ENCODE measurements at regions not wholly inside any gene's neighbourhood (a gene's known extent, or its start where the extent isn't known, plus 50 kb on each side); places are given as distances from the start of the nearest gene placed in this dataset.

DNA sequence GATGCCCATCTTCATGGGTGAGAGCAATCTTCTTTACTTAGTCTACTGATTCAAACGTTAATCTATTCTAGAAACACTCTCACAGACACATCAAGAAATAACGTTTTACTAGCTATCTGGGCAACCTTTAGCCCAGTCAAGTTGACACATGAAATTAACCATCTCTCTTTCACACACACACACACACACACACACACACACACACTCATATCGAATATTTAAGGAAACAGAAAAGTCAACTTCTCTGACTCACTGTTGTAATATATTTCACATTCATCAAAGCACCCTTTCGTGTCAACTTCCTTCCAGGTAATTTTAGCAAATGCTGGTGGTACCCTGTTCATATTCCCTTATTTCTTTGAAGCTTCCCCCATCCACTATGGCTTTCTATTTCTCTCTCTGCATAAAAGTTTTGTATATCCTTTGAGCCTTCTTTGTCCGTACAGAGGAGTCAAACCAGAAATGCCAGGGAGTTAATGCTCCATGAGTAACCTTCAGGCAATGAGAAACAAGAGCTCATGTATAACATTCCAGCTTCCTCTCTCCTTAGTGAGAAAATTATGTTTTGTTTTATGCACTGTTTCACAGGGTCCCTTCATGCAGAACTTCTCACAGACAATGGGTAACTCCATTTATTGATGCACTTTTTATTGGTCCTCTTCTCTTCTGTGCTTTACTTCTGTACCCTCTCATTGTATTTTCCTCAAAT, 335.5 kb upstream of the CBLB start:
- Histone ChIP-seq H3K9ac (no peak overlapping the region), H3K27ac (no peak overlapping the region), H3K27me3 (ENCODE audit: control insufficient read depth, insufficient read depth, low read length) (no peaks in the 10 kb centered on the region), H3K36me3 (ENCODE audit: control insufficient read depth, insufficient read depth, low read length) (no peaks in the 10 kb centered on the region), H3K4me3 (ENCODE audit: low read depth, low read length) (no peak overlapping the region), H3K4me2 (ENCODE audit: low read length) (no peak overlapping the region), H2AFZ (no peak overlapping the region), H3K79me2 (no peaks in the 10 kb centered on the region), H3K9me3 (ENCODE audit: control insufficient read depth, low read length) (no peaks in the 10 kb centered on the region), H3K4me1 (no peaks in the 10 kb centered on the region)
- TF ChIP-seq, protein P1, sequence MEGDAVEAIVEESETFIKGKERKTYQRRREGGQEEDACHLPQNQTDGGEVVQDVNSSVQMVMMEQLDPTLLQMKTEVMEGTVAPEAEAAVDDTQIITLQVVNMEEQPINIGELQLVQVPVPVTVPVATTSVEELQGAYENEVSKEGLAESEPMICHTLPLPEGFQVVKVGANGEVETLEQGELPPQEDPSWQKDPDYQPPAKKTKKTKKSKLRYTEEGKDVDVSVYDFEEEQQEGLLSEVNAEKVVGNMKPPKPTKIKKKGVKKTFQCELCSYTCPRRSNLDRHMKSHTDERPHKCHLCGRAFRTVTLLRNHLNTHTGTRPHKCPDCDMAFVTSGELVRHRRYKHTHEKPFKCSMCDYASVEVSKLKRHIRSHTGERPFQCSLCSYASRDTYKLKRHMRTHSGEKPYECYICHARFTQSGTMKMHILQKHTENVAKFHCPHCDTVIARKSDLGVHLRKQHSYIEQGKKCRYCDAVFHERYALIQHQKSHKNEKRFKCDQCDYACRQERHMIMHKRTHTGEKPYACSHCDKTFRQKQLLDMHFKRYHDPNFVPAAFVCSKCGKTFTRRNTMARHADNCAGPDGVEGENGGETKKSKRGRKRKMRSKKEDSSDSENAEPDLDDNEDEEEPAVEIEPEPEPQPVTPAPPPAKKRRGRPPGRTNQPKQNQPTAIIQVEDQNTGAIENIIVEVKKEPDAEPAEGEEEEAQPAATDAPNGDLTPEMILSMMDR (IDR thresholded peaks at IDR 0.05), result no peak

DNA sequence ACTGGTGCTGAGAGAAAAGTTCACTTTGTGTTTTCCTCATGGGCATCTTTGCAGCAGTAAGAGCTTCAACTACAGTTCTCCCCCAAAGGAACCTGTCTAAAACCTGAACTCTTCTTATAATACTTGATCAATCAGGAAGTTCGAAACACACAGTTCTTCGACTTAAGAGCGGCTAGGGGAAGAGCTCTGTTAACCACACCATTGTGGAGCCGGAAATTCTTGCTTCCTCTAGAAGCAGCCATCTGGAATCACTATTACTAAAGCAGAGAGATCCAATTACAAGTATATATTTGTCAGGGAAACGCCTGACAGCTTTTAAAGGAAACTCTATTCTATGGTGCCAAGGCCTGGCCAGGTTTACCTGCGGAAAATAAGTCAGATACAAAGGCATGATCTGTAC, 337.3 kb upstream of the CBLB start:
- Histone ChIP-seq H2AFZ (peak overlapping the region; percentile 13), H3K4me2 (ENCODE audit: low read length) (peak overlapping the region; percentile 44), H3K27me3 (ENCODE audit: control insufficient read depth, insufficient read depth, low read length) (no peaks in the 10 kb centered on the region), H3K9me3 (ENCODE audit: control insufficient read depth, low read length) (no peaks in the 10 kb centered on the region), H3K27ac (no peak overlapping the region), H3K36me3 (ENCODE audit: control insufficient read depth, insufficient read depth, low read length) (no peaks in the 10 kb centered on the region), H3K4me3 (ENCODE audit: low read depth, low read length) (no peak overlapping the region), H3K79me2 (no peaks in the 10 kb centered on the region), H3K9ac (no peak overlapping the region), H3K4me1 (no peaks in the 10 kb centered on the region)
- TF ChIP-seq, protein P1 (IDR thresholded peaks at IDR 0.05), result no peak

DNA sequence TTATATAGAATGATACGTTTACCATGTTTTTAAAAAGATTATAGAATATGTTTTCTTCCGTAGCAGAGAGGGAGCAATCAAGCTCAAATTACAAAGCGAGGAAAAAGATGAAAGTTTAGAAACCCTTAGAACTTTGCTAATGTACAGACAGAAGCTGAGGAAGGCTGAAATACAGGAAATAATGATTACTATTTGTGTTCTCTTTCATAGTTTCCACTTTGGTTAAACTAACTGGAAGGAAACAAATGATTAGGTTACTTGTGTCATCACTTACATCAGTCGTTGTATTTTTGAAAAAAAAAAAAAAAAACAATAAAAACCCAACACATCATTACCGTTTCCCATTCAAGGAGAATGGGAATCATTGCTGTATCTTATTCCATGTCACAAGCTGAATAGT, 337.8 kb upstream of the CBLB start:
- Histone ChIP-seq H3K36me3 (ENCODE audit: control insufficient read depth, insufficient read depth, low read length) (no peaks in the 10 kb centered on the region), H3K9me3 (ENCODE audit: control insufficient read depth, low read length) (no peaks in the 10 kb centered on the region), H3K4me1 (no peaks in the 10 kb centered on the region), H3K27ac (no peak overlapping the region), H3K4me3 (ENCODE audit: low read depth, low read length) (no peak overlapping the region), H3K79me2 (no peaks in the 10 kb centered on the region), H2AFZ (no peak overlapping the region), H3K4me2 (ENCODE audit: low read length) (no peak overlapping the region), H3K9ac (no peak overlapping the region), H3K27me3 (ENCODE audit: control insufficient read depth, insufficient read depth, low read length) (no peaks in the 10 kb centered on the region)
- TF ChIP-seq, protein P1 (IDR thresholded peaks at IDR 0.05), result no peak

DNA sequence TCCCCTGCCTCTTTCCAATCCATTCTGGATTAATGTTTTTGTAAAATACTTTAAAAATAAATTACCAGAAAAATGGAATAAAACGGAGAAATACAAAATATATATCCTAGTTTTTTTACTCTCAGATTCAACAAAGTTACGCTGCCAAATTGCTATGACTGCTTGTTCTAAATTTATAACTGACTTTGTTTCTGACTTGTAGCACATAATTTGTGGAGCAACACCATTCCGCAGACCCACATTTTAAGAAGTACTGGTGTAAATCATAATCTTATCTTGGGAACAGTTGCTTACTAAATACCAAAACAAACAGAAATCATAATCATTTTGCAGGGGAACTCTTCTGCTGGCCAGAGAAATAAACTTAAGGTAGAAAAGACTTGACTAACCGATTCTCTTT, 339.4 kb upstream of the CBLB start:
- TF ChIP-seq, protein P1 (IDR thresholded peaks at IDR 0.05), result no peak
- H3K79me2 ChIP-seq, result no peaks in the 10 kb centered on the region
- no peak overlapping the region for H2AFZ ChIP-seq
- no peaks in the 10 kb centered on the region for H3K4me1 ChIP-seq
- no peaks in the 10 kb centered on the region for H3K36me3 ChIP-seq (ENCODE audit: control insufficient read depth, insufficient read depth, low read length)
- H3K9ac ChIP-seq, result no peak overlapping the region
- no peaks in the 10 kb centered on the region for H3K9me3 ChIP-seq (ENCODE audit: control insufficient read depth, low read length)
- no peaks in the 10 kb centered on the region for H3K27me3 ChIP-seq (ENCODE audit: control insufficient read depth, insufficient read depth, low read length)
- no peak overlapping the region for H3K4me2 ChIP-seq (ENCODE audit: low read length)
- H3K27ac ChIP-seq, result no peak overlapping the region
- H3K4me3 ChIP-seq (ENCODE audit: low read depth, low read length), result no peak overlapping the region

DNA sequence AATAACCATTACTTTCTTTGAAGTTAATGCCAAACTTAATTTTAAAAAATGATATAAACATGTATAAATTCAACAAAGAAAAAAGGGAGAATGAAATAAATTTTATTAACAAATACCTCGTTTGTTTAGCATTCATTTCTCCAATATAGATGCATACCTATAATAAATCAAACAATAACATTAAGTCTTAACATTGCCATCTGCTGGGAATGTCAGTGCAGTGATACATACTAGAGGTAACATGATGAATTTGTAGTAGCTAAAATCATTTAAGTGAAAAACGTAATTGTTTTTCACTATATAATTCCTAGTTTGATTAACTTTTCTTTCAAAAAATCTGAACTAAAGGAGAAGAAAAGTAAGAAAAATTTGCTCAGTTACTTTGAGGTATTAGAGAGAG, 340.2 kb upstream of the CBLB start:
- no peaks in the 10 kb centered on the region for H3K36me3 ChIP-seq (ENCODE audit: control insufficient read depth, insufficient read depth, low read length)
- no peak overlapping the region for H2AFZ ChIP-seq
- H3K9me3 ChIP-seq (ENCODE audit: control insufficient read depth, low read length), result no peaks in the 10 kb centered on the region
- no peak overlapping the region for H3K4me3 ChIP-seq (ENCODE audit: low read depth, low read length)
- no peaks in the 10 kb centered on the region for H3K79me2 ChIP-seq
- no peak overlapping the region for H3K4me2 ChIP-seq (ENCODE audit: low read length)
- no peaks in the 10 kb centered on the region for H3K4me1 ChIP-seq
- TF ChIP-seq, protein P1 (IDR thresholded peaks at IDR 0.05), result no peak
- H3K27me3 ChIP-seq (ENCODE audit: control insufficient read depth, insufficient read depth, low read length), result no peaks in the 10 kb centered on the region
- no peak overlapping the region for H3K9ac ChIP-seq
- H3K27ac ChIP-seq, result no peak overlapping the region

All from parathyroid adenoma (tissue), 2 donors.